T1000 (cell line): ENCODE measurements at regions not wholly inside any gene's neighbourhood (a gene's known extent, or its start where the extent isn't known, plus 50 kb on each side); places are given as distances from the start of the nearest gene placed in this dataset.
"Not testable (repeated sequence)": the region's sequence is repeated elsewhere in the genome, so short reads cannot be mapped to it uniquely, and the experiment has no call there.

ENCODE experiments used
- DNase-seq: peaks from one replicate; lab custom pipeline; 2025; ENCODE audit warnings: mixed read lengths; lab: John Stamatoyannopoulos, UW

DNA sequence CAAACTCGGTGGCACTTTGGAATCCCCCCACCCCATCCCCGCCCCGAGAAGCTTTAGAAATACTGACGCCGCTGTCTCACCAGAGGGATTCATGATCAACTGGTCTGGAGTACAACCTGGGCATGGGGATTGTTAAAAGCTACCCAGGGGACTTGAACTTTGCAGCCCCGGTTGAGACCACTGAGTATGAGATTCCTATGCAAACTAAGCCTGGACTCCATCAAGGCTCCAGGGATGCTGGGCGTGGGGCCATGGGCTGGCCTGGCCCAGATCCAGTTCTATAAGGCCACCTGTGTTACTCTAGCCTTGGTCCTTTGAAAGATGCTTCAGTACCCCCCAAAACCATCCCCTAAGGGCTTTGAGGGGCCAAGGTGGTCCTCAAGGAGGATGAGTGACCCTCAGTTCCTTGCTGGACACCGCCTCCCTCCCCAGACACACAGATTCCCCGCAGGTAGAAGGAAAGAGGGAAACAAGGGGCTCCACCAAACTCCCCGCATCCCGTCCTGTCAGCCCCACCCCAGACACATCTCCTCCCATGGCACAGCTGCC, 68.5 kb downstream of the MRPL36 start:
- no peak for DNase-seq

DNA sequence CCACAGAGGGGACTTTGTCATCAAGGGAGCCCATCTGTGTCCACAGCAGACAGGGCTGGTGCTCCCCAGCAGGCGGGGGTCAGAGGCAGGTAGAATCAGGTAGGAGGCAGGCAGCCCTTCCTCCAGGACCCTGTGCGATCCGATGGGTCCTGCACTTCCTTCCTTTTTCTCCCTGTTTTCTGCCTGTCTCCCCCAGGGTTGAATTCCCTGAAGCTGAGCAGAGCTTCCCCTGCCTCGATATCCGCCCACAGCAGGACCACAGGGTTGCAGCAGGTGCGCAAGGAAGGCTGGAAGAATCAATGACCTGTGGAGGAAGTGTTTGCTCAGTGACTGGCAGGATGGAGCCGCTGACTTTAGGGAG, 69.2 kb downstream of the MRPL36 start:
- no peak for DNase-seq

DNA sequence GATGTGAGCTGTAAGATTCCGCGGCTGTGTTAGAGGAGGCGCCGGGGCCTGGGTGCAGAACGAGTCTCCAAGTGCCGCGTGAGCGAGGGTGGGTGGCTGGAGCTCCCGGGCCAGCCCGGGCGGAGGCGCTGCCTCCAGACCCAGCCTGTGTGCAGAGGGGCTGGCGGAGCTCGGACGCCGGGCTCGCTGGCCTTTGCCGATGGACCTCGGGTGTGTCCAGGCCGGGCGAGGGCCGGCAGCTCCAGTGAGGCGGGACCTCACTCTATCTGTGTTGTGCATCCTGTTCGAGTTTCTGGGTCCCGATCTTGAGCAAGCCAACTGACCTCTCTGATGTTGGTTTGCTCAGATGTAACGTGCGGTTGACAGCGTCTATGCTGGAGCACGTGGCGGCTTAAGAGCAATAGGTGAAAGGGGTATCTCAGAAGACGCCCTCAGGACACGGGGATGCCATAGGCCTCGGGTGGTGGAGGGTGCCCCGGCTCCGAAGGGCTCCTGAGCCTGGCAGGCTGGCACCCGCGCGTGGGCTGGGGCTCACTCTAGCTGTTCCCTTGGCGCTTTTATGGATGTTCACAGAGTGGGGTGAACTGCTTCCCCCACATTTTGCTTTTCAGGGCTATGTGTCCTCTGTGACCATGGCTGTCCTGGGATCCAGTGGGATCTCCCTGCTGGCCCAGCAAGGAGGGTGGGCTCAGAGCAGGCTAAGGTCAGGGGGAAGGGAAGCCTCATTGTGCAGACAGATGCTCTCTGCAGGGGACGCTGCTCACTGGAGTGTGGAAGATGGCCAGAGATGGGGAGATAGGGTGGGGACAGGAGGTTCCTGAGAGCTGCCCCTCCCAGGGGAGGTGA, 69.8 kb downstream of the MRPL36 start:
- DNase-seq: no peak

DNA sequence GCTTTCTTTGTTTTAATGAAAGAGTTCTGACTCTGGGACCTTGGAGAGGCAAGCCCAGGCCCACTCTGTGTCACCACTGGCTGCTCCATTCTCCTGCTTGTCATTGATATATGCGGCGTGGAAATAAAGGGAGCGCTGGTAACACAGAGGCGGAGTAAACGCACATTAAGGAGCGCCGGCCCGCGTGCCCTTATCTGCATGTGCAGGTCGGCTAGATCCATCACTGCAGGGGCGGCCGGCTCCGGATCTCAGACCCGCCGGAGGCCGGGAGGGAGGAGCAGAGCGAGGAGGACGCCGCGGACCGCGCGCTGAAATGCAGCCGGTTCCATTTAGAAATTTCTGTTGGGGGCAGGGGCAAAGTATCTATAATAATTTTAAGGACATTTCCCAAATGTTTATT, 70.8 kb downstream of the MRPL36 start:
- no peak for DNase-seq

DNA sequence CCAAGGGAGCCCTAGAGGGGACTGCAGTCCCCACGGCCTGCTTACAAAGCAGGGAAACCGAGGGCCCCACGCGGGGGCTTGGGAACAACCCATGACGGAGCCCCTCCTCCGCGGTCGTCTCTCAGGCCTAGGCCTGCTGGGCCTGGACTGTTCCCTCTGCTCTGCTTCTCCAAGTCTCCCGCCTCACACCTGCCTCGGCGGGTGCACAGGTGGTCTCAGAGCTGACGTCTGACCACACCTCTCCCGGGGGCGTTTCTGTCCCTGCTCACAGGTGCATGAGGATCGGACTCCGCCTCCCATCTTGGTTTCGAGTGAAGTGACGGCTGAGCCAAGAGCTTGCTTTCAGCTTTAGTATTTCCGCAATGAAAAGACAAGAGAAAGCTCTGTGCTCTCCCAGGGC, 72.1 kb downstream of the MRPL36 start:
- no peak for DNase-seq

DNA sequence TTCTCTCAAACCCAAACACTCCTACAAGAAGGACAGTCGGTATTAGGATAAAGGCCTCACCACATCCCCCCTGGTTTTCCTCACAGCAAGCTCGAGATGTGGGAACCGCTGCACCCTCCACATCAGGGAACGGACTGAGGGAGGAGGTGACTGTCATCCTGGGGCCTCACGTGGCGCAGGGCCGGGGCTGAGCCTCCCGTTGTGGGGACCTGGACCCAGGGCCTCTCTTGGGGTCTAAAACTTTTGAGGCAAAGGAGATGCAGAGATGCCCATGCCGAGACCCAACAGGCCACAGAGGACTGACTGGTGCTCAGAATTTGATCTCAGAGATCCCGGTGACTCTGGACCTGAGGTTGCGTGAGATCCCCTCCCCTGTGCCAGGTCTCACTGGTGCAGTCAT, 72.7 kb downstream of the MRPL36 start:
- no peak for DNase-seq

DNA sequence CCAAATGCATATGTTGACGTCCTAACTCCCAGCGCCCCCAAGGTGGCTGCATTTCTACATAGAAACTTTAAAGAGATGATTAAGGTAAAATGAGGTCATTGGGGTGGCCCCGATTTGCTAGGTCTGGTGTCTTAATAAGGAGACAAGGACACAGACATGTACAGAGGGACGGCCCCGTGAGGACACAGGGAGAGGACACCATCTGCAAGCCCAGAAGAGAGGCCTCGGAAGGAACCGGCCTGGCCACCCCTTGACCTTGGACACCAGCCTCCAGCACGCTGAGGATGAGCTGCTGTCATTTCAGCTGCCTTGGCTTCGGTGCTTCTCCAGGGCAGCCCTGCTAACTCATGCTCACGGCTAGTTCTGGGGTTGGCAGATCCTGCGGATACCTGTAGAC, 73.2 kb downstream of the MRPL36 start:
- no peak for DNase-seq

DNA sequence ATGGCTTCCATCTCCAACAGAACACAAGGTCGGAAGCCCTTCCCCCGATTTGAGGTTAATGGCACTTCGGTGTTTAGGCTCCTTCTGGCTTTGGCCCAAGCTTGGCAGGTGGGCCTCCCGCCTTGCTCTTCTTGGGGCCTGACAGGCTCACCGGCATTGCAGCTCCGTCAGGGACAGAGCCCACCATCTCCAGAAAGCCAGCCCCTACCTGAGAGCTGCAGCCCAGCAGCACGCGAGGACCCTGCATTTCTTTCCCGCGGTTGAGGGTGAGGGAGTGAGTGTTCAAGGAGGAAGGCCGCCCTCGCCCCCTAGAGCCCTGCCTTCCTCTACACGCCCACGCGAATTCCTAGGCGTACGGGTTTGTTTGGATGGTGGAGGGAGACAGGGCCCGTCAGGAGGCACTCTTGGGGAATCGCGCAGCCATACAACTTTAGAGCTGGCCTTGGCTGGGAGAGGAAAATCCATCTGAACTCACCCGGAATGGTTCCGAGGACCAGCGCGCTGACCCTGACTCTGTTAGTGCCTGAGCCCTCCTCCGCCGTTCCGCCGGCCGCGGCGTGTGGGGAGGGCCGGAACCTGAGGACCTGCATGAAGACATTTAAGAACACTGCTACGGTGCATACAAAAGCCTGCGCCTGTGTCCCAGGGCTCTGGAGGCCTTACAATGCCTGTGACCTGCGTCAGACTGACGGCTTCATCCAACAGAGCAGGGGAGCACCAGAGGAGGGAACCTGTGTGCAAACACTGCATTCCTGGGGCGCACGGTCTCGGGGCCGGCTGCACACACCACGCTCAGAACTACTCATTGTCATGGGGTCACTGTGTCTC, 73.8 kb downstream of the MRPL36 start:
- DNase-seq: no peak

DNA sequence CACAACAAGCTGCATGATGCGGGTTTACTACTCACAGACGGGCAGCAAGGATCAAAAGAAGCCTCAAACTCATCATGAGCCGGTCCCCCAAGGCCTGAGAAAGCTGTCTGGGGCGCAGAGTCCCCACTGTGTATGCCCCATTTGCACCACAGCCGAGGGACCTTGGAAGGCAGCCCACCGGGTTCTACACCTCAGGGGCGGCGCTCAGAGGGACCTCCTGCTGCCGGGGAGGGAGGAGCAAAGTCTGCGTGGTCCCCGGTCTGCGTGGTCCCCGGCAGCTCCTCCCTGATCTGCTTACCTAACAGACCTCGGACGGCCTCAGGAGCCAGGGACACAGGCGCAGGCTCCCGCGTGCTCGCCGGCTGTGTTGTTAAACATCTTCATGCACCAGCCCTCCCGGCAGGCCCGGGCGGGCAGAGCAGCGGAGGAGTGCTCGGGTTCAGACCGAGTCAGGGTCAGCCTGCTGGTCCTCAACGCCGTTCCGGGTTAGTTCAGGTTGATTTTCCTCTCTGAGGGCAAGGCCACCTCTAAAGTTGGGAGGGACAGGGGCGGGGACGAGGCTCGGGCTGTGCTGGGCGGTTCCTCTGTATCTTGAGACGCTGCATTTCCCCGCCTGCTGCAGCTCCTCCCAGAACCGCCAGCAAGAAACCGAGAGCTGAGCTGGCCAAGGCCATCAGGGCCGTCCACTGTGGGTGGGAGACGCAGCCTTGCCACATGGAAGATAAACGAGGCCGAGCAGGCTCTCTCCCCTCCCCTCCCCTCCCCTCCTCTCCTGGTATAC, 74.6 kb downstream of the MRPL36 start:
- DNase-seq: no peak

DNA sequence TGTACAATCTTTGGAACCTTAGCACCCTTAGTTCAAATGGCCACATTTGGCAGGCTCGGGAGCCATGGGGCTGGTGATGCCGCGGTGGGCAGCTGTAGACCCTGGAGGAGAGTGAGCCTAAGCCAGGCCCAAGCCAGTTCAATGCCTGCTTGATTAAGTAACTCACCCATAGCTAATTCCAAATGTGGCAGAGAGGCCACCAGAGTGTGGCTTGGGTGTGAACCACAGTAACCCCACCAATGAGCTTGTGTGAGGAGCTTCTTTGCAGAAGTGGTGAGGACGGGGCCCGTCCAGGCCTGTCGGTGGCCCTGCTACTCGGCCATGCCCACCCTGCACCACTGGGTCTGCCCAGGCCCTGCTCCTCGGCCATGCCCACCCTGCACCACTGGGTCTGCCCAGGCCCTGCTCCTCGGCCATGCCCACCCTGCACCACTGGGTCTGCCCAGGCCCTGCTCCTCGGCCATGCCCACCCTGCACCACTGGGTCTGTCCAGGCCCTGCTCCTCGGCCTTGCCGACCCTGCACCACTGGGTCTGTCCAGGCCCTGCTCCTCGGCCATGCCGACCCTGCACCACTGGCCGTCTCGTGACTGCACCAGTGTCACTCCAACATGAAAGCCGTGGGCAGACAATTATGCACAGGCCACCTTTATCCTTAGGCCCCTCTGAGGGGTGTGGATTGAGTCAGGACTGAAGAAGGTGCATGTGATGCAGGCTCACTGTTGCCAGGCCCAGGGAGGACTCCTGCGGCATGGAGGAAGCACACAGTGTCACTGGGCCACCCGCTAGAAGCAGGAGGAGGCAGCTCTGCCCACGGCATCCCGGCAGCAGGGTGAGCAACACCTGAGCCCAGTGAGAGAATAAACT, 75.4 kb downstream of the MRPL36 start:
- no peak for DNase-seq

DNA sequence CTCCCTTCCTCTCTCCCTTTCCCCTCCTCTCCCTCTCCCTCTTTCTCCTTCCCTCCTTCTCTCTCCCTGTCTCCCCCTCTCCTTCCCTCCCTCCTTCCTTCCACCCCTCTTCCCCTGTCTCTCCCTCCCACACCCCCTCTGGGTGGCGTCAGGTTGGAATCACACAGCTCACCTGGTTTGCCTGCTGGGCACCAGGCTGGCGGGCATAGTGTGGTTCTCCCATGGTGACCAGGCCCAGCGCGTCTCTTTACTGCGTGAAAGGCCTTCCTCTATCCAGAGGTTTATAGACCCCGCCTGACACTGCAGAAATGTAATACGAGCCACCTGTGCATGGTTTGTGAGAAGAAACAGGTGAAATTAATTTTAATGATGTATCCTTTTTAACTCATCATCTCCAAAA, 76.2 kb downstream of the MRPL36 start:
- no peak for DNase-seq

DNA sequence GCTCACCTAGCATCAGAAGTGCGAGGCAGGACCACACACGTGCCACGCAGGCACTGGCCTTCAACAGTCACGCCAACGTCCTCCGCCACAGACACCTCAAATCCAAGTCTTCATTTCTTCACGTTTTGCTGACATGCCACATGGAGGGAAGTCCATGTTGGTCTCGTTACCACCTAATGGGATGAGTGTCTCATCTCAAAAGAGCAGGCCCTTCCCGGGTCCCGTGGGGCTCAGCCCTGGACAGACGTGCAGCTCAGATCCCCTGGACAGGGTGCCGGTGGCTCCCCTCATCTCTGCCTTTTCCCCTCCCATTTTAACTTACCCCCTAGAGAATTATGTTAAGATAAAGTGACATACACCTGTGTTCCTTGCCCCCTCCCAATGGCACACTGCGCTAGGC, 76.8 kb downstream of the MRPL36 start:
- no peak for DNase-seq

DNA sequence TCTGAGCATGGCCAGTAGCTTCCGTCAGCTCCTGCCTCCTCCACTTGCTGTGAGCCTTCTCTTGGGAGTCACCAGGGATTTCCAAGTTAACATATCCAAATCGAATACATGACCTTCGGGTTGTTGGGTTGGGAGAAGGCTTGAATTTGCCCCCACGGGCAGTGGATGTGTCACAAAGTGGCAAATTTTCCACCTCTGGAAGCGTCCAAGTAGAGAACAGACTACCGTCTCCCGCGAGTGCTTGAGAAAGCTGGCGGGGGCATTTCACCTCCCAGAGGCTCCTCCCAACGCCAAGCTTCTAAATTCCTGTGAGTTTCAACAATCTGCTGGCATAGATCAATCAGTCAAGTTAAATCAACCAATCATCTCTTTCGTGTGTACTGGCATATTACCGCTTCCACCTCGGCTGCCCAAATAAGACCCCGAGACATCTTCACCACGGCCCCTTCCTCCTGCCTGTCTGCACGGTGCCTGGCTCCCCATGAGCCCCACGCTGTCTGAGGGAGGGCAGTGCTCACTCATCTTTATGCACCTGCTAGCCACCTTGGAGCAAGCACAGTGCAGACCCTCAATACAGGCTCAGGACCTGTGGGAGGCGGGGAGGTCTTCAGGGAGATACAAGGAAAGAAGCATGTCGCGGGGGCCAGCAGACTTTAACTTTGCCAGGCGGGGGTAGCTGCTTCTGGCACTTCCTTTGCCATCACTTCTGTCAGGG, 79.1 kb downstream of the MRPL36 start:
- no peak for DNase-seq

DNA sequence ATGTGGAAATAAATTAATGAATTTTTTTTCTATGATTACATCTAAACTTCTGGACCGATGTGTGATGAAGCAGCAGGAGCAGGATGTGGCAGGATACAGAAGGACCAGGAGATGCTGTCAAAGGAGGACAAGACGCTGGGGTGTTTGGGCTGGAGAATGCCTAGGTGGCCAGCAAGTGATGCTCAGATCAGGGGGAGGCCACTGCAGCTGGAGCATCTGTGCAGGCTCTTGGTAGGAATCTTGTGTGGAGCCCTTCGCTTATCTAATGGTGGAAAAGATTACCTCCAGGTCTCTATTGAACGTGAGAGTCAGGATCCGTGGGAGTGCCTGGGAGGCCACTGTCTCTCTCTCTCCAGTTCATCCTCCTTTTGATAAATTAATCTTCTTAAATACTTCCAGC, 79.8 kb downstream of the MRPL36 start:
- no peak for DNase-seq

DNA sequence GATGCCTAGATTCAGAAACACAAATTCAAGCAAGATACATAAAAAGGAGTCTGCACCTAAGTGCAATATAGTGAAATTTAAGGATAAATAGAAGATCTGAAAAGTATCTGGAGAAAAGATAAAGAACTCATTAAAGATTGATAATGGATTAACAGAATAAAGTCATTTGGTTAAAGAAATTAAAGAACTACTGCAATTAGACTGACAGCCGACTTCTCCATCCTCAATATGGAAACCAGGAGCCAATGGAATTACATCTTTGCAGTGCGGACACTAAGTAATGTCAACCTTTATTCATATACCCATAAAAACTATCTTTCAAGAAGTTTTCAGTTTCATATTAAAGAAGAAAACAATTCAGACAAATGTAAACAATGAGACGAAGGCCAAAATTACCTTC, 81.0 kb downstream of the MRPL36 start:
- DNase-seq: no peak

DNA sequence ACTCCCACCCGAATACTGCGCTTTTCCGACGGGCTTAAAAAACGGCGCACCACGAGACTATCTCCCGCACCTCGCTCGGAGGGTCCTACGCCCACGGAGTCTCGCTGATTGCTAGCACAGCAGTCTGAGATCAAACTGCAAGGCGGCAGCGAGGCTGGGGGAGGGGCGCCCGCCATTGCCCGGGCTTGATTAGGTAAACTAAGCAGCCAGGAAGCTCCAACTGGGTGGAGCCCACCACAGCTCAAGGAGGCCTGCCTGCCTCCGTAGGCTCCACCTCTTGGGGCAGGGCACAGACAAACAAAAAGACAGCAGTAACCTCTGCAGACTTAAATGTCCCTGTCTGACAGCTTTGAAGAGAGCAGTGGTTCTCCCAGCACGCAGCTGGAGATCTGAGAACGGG, 89.5 kb downstream of the MRPL36 start:
- not testable (repeated sequence) for DNase-seq

DNA sequence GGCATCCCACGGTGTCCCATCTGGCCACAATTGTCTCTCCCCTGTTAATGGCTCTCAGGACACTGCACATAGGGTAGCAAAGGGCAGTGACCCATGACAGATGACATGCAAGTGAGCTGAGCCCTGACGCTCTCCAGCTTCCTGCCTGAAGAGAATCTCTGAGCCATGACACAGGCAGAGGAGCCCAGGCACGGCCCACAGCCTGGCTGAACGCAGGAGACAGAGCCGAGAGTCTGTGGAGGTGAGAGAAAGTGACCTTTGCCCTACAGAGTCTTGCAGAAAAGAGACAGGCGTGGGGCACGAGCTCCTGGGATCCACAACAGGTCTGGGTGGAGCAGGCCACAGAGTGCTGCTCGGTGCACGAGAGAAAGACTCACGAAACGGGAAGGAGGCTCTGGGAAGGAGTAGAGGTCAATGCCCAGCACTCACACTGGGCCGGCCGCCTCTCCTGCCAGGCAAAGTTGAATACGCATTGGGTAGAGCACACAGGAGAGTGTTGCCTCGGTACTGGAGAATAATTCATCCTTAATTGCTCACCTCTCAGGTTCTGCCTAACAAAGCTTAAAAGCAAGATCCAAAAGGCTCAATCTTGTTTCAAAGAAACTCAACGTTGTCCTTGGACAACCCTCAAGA, 90.3 kb downstream of the MRPL36 start:
- DNase-seq: no peak

DNA sequence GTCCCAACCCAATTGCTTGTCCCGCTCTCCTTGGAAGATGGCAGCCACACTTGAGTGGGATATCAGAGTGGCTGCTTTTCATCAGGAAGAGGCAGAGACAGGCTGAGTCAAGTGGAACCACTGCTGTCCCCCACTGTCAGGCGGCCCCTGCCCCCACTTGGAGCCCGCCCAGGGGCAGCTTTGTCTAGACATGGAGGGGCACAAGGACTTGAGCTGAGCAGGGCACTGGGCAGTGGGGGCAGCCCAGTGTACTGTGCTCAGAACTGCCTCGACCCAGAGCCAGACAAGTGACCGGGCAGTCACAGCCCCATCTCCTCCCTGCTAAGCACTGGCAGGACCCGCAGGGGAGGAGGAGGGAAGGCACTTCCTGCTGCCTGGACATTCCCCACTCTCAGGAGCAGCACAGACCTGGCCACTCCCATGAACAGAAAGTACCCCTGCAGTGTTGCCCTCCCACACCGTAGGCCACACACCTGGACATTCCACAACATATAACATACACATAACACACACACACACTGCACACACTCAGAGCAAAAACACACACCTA, 91.0 kb downstream of the MRPL36 start:
- no peak for DNase-seq

DNA sequence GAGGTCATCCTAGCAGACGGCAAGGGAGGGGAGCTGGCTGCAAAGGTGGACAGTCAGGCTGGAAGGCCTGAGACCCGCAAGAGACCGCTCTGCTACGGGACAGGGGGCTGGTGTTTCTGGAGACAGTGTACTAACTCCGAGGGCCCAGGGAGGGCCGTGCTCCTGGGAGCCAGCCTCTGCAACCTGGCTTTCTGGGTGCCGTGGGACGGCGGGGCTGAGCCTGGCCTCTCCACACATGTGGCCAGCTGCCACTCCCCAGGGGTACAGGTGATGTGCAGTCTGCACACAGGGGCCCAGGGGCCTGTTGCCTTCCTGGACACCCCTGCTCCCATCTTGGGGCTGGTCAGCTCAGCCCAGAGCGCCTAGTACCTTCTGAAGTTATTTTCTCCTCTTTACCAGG, 92.2 kb downstream of the MRPL36 start:
- no peak for DNase-seq

DNA sequence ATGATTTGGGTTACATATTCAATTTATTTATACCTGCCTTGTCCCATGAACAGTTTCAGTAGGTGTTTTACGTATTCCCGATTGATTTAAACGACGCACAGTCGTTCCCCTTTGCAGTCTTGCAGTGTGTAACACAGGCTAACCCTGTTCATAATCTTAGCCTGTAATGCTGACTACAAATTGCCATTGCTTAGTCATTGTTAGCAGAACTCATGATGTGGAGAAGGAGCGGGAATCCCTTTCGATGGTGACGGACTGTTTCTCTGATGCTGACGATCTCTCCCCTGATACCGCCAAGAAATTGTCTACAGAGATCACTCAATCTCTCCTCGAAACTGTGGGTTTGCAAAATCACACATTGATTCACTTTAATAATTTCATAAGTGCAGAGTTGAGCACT, 93.2 kb downstream of the MRPL36 start:
- no peak for DNase-seq
